MM.1S (cell line): ENCODE measurements at regions not wholly inside any gene's neighbourhood (a gene's known extent, or its start where the extent isn't known, plus 50 kb on each side); places are given as distances from the start of the nearest gene placed in this dataset.

Experiments used
- EZH2 ChIP-seq: fragments of 300-600 bp; sonication (generic); optimal IDR thresholded peaks from 2 replicates; pipeline ENCODE3; 2017; ENCODE audit warnings: low read depth, mild to moderate bottlenecking, antibody characterized with exemption, low read length, mixed read lengths
- TF ChIP-seq, protein P1 (sequence below): fragments of 300-600 bp; sonication (generic); IDR thresholded peaks from 2 replicates; pipeline ENCODE4 v1.5.1; 2016; ENCODE audit warnings: antibody characterized with exemption, low read length, mixed read lengths

DNA sequence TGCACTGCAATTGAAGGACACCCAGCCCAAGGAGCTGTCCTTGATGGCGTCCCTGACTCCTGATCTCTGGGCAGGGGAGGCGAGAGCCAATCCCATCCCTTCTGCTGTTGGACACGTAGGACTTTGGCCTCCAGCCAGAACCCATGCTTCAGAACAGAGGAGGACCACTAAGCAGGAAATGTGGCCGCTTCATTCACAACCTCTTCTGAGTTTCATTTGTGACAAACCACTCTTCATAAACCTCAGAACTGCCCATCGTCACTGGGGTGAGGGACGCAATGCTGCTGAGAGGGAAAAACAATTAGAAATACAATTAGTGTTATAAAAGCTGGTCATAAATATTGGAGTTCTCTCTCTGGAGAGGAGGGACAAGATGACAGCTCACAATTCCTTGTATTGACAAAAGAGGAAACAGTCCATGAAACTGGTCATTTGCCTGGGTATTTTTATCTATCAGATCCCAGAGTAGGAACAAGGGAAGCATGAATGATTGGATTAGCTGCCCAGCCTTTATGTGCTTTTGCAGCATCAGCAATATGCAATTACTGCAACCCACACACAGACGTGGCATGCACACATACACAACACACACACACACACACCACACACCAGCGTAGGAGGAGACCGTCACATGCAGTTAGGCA is 216.5 kb upstream of the CADM1 start:
- TF ChIP-seq, protein P1, sequence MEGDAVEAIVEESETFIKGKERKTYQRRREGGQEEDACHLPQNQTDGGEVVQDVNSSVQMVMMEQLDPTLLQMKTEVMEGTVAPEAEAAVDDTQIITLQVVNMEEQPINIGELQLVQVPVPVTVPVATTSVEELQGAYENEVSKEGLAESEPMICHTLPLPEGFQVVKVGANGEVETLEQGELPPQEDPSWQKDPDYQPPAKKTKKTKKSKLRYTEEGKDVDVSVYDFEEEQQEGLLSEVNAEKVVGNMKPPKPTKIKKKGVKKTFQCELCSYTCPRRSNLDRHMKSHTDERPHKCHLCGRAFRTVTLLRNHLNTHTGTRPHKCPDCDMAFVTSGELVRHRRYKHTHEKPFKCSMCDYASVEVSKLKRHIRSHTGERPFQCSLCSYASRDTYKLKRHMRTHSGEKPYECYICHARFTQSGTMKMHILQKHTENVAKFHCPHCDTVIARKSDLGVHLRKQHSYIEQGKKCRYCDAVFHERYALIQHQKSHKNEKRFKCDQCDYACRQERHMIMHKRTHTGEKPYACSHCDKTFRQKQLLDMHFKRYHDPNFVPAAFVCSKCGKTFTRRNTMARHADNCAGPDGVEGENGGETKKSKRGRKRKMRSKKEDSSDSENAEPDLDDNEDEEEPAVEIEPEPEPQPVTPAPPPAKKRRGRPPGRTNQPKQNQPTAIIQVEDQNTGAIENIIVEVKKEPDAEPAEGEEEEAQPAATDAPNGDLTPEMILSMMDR: no peak
- no peak for TF ChIP-seq EZH2
